Activated CD4-positive, alpha-beta T cell treated with anti-CD3 and anti-CD28 coated beads, Interleukin-2, amount 50 U/mL, for 4 hours (primary cell): ENCODE measurements at regions not wholly inside any gene's neighbourhood (a gene's known extent, or its start where the extent isn't known, plus 50 kb on each side); places are given as distances from the start of the nearest gene placed in this dataset.
"Not testable (repeated sequence)": the region's sequence is repeated elsewhere in the genome, so short reads cannot be mapped to it uniquely, and the experiment has no call there.

Experiments used
- DNase-seq, 2 experiments: peaks; one replicate each; pipeline ENCODE4 v3.0.0-alpha.2; 2020

DNA sequence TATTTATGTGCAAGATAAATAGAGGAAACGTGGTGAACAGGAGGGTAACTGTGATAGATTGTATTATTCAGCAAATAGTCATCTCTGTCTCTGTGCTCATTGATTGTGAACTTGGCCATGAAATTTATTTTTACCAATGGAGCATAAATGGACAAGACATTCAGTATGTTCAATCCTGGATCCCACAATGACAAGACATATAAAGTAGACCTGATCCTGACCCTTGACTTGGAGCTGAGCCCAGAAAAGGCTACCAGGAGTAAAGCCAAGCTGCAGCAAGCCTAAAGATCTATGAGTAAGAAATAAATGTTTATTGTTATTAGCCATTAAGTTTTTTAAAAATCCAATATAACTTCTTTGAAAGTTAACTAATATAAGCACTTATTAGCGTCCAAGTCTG is 531.2 kb downstream of the PIK3C3 start:
- DNase-seq, result no peak

- no peak for DNase-seq
These were observed 553.8 kb downstream of the PIK3C3 start for GRCh38 chr18:42508683-42509296.

- no peak for DNase-seq
These were observed 554.8 kb downstream of the PIK3C3 start for GRCh38 chr18:42509750-42510415.

GRCh38 chr18:42510540-42510939 is 555.5 kb downstream of the PIK3C3 start:
- DNase-seq, result no peak

- DNase-seq, result no peak
These were observed 558.4 kb downstream of the PIK3C3 start for GRCh38 chr18:42513441-42513840.

GRCh38 chr18:42514512-42514911 is 559.5 kb downstream of the PIK3C3 start:
- no peak for DNase-seq

- DNase-seq, result no peak
These were observed 562.9 kb downstream of the PIK3C3 start for GRCh38 chr18:42517896-42518295.

- not testable (repeated sequence) for DNase-seq
These were observed 563.3 kb downstream of the PIK3C3 start for GRCh38 chr18:42518331-42518730.

GRCh38 chr18:42520138-42520537 is 565.1 kb downstream of the PIK3C3 start:
- no peak for DNase-seq

GRCh38 chr18:42525905-42526304 is 570.9 kb downstream of the PIK3C3 start:
- no peak for DNase-seq

DNA sequence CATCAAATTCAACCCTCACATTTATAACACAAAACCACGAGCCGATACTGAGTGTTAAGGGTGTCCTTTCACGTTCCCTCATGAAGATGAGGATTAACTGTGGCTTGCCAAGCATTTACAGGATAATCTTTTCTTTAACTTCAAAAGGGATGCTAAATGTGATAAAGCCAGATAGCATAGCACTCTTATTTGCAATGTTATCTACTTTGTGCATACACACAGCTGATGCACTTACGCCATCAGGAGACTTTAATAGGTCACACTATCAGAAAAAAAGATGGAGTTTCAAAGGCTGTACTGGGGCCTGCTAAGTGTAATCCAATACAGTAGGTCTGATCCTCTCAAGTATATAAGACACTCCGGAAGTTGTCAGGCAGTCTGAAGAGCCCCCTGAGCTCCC is 572.7 kb downstream of the PIK3C3 start:
- DNase-seq, result no peak

- no peak for DNase-seq
These were observed 575.2 kb downstream of the PIK3C3 start for GRCh38 chr18:42530276-42530675.

GRCh38 chr18:42532119-42532518 is 577.1 kb downstream of the PIK3C3 start:
- DNase-seq, result no peak

DNA sequence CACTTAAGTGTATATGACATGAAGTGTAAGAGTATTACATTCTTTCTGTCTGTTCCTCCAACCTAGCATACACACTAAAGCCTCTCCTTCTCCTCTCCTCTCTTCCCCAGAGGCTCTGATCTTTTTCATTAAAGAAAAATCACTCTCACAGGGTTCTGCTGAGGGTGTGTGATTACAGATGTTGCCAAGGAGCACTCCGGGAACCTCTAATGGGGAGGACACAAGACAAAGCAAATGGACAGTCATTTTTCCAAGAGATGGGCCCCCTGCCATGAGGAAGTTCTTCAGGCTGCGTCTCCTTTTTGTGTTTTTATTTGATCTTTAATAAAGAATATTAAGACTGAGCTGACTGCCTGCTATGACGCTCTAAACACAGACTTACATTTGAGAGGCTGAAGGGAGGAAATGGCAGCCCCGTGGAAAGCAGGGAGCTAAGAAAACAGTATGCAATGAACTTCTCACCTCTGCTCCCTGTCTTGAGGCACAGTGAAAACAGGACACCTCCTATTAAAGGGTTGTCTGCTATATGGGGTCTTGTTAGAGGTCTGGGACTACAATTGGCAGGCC is 578.1 kb downstream of the PIK3C3 start:
- no peak for DNase-seq

DNA sequence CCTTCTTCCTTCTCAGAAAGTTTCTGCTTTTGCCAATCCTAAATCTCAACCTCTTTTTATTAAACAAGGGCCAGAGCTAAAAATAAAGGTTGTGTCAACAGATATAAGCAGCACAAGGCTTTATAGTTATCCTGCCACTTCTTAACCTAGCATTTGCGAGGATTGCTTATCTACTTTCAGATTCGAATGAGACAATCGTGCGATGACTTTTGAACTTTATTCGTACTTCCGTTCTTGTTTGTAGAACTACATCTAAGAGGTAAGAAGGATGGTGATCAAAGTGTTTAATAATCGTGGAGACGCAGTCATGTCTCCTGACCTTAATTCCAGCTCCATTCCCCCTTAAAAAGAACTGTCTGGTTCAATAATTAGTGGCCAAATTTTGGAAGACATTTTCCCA is 578.6 kb downstream of the PIK3C3 start:
- DNase-seq, result no peak

DNA sequence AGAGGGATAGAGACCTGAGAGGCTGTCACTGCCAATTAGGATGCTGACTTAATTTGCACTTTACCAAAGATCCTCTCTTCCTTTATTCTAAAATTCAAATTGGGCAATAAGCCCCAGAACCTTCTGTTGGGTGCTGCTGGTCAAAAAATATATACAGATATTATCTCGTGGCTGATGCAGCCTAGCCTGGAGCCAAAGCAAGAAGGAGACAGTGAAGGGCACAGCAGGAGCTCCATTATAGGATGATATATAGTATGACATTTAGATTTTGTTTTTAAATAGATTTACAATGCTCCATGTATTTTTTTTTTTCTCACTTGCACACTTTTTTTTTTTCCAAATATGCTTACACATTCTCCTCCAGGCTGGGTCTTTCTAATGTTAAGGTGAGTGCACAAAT is 579.3 kb downstream of the PIK3C3 start:
- no peak for DNase-seq

DNA sequence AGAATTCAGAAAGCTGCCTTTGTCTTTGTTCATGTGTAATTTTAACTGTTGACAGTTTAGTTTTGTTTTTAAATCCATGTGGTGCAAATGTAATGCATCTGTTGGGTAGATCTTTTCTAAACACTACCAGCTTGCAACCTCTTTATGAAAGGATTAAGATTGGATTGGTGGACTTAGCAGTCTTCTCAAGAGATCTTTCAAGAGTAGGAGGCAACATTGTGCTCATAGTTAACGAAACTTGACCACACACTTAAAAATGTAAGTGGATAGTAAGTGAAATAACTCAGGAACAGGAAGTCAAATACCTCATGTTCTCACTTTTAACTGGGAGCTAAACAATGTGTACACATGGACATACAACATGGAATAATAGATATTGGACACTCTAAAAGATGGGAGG is 579.0 kb downstream of the RIT2 start:
- DNase-seq, result no peak

DNA sequence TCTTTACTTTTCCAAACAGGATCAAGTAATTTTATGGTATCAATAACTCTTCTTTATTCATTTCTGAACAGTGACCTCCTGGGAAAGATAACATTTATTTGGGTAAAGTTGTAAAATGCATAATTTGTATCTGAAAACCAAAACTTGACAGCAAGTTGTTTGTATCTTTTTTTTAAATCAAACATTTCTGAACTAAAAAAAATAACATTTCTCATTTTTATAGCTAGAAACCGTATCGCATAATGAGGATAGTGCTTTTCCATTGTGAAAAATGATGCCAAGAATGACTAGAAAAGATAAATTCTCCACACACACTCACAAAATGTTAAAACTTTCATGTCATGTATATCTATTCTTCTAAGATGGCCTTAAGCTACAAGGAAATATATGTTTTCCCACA is 578.2 kb downstream of the RIT2 start:
- no peak for DNase-seq

DNA sequence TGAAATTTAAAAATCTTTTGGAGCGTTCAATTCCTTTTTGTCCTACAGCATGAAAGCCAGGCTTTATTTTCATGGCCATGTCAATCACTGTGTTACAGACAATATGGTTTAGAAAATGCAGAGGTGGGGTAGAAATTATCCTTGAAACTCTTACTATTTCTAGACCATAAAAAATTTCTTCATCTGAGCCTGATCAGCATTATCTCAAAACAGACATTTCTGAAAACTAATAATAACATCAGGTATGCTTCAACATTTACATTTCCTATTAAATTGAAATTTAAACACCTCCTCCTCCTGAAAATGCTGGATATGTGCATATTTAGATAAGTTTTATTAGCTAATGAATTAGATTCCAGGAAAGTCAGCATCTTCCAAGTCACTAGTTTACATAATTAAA is 570.6 kb downstream of the RIT2 start:
- no peak for DNase-seq

- no peak for DNase-seq
These were observed 569.7 kb downstream of the RIT2 start for GRCh38 chr18:42545825-42546224.

- no peak for DNase-seq
These were observed 567.0 kb downstream of the RIT2 start for GRCh38 chr18:42548493-42548892.

- DNase-seq, result no peak
These were observed 565.9 kb downstream of the RIT2 start for GRCh38 chr18:42549596-42549995.

GRCh38 chr18:42552559-42552958 is 562.9 kb downstream of the RIT2 start:
- not testable (repeated sequence) for DNase-seq

DNA sequence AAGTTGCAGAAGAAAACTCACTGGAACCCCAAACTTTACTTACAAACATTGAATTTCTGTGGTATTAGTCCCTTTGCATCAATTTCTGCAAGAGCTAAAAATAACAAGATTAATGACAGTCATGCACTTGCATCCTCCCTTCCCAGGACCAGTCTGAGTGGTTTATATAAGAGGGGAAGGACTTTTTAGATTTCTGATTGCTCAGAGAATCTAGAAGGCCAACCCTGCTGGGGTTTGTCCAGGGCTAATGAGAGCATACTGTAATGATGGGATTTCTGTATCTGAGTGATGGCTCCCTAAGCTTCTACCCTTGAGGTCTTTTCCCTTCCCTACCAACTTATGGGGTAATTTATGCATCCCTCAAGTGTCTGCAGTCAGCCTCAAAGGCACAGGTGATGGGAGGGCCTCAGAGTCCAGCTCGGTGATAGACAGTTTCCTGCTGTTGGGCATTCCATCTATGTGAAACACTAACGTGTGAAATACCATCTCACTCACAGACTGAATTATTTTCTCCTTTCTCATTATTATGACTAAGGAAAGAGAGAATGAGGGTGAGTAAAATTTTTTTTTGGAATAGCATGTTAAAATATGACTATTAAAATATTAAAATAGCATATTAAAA is 556.3 kb downstream of the RIT2 start:
- DNase-seq, result no peak
